HEK293T (cell line): ENCODE measurements at regions not wholly inside any gene's neighbourhood (a gene's known extent, or its start where the extent isn't known, plus 50 kb on each side); places are given as distances from the start of the nearest gene placed in this dataset.

ENCODE experiments used
- FOXK2 ChIP-seq: fragments of 450-650 bp; IDR thresholded peaks from 2 replicates; pipeline ENCODE4 v1.6.1; 2016; ENCODE audit warnings: mild to moderate bottlenecking
- L3MBTL2 ChIP-seq: fragments of 450-650 bp; conservative IDR thresholded peaks from 2 replicates; pipeline ENCODE4 v1.6.1; 2016; ENCODE audit warnings: mild to moderate bottlenecking
- SP1 ChIP-seq: fragments of 450-650 bp; IDR thresholded peaks from 2 replicates; pipeline ENCODE4 v1.6.1; 2017

DNA sequence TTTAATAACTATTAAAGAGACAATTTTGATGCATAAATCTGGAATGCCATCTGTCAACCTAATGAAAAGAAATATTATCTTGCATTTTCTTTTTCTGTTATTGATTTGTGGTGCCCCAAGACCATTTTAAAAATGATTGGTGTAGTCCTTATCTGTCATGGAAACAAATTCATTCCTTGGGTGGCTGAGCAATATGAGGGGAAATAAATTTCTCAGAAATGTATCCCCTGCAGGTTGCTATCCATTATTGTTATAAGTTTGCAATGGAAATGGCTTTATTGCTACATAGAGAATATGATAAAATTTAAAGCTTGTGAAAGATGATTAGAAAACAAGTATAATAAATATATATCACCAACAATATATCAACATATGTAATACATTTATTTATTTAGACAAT, 607.0 kb downstream of the DNAJB9 start:
- no peak for TF ChIP-seq L3MBTL2
- no peak for TF ChIP-seq FOXK2
- no peak for TF ChIP-seq SP1
